SK-N-SH (cell line): ENCODE measurements at regions not wholly inside any gene's neighbourhood (a gene's known extent, or its start where the extent isn't known, plus 50 kb on each side); places are given as distances from the start of the nearest gene placed in this dataset.

Experiments
- CTCF ChIA-PET: fragments of 300-600, 350-600 bp; formaldehyde crosslinking; extraction: SDS; loops from one replicate; lab custom pipeline; 2021; lab: Yijun Ruan, JAX
- POLR2A ChIA-PET: fragments of 350-600 bp; sonication (Branson Sonifier 250); formaldehyde crosslinking; extraction: SDS; loops from one replicate; lab custom pipeline; 2020; ENCODE audit warnings: antibody characterized with exemption, inconsistent platforms; lab: Yijun Ruan, JAX
- DNase-seq: peaks from one replicate; pipeline ENCODE4 v3.0.0; 2012
- H2AFZ ChIP-seq: fragments of 200-600 bp; sonication (generic); 2 replicates; pipeline ENCODE4 v1.8.1; 2016; ENCODE audit warnings: antibody characterized with exemption, mild to moderate bottlenecking, low read depth
- H3F3A ChIP-seq: fragments of 200-600 bp; sonication (generic); replicated peaks from 2 replicates; pipeline ENCODE3; 2016; ENCODE audit warnings: antibody characterized with exemption, mild to moderate bottlenecking; ENCODE audit not compliant: insufficient read depth
- H3K27ac ChIP-seq, 2 experiments: fragments of 200-500 bp in 1 of 2; fragments of 200-600 bp in 1 of 2; sonication (Bioruptor generic) in 1 of 2; sonication (generic), shearing (Covaris generic) in 1 of 2; 2 replicates each; pipeline versions ENCODE4 v1.5.1 to v1.6.1; 2014 to 2016; ENCODE audit warnings: low read depth in 2 of 2, inconsistent platforms in 1 of 2, low read length in 1 of 2, mild to moderate bottlenecking in 1 of 2, mixed read lengths in 1 of 2
- H3K27me3 ChIP-seq: fragments of 200-600 bp; sonication (generic), shearing (Covaris generic); 2 replicates; pipeline ENCODE4 v1.6.1; 2016; ENCODE audit warnings: mixed run types; ENCODE audit not compliant: insufficient read depth
- H3K36me3 ChIP-seq, 2 experiments: fragments of 200-500 bp in 1 of 2; fragments of 200-600 bp in 1 of 2; sonication (Bioruptor generic) in 1 of 2; sonication (generic) in 1 of 2; replicated peaks in 1 of 2; 2 replicates each; pipeline versions ENCODE3 to v1.5.1; 2014 to 2016; ENCODE audit warnings: low read length in 1 of 2, mild to moderate bottlenecking in 1 of 2; ENCODE audit not compliant: insufficient read depth in 2 of 2, control insufficient read depth in 1 of 2
- H3K4me1 ChIP-seq, 2 experiments: fragments of 200-500 bp in 1 of 2; fragments of 200-600 bp in 1 of 2; sonication (Bioruptor generic) in 1 of 2; sonication (generic), shearing (Covaris generic) in 1 of 2; 2 replicates each; pipeline versions ENCODE4 v1.5.1 to v1.6.1; 2014 to 2016; ENCODE audit warnings: low read depth in 1 of 2, low read length in 1 of 2, mixed run types in 1 of 2; ENCODE audit not compliant: insufficient read depth in 2 of 2, control insufficient read depth in 1 of 2
- H3K4me2 ChIP-seq: fragments of 200-600 bp; sonication (generic), shearing (Covaris generic); 2 replicates; pipeline ENCODE4 v1.6.1; 2017; ENCODE audit warnings: mixed run types
- H3K4me3 ChIP-seq, 2 experiments: fragments of 200-500 bp in 1 of 2; fragments of 200-600 bp in 1 of 2; sonication (Bioruptor generic) in 1 of 2; sonication (generic), shearing (Covaris generic) in 1 of 2; 2 replicates each; pipeline versions ENCODE4 v1.5.1 to v1.8.1; 2014 to 2016; ENCODE audit warnings: low read depth in 2 of 2, inconsistent platforms in 1 of 2, low read length in 1 of 2, mild to moderate bottlenecking in 1 of 2, mixed read lengths in 1 of 2, moderate library complexity in 1 of 2
- H3K79me2 ChIP-seq: fragments of 200-600 bp; sonication (generic); 2 replicates; pipeline ENCODE4 v1.8.1; 2017; ENCODE audit warnings: mild to moderate bottlenecking; ENCODE audit not compliant: insufficient read depth
- H3K9ac ChIP-seq: fragments of 200-600 bp; sonication (generic); 2 replicates; pipeline ENCODE4 v1.6.1; 2017; ENCODE audit warnings: mixed run types
- H3K9me2 ChIP-seq: fragments of 200-600 bp; sonication (generic); 2 replicates; pipeline ENCODE4 v1.6.1; 2017; ENCODE audit warnings: mixed run types
- H3K9me3 ChIP-seq: fragments of 200-600 bp; sonication (generic); 2 replicates; pipeline ENCODE4 v1.6.1; 2017; ENCODE audit warnings: mixed run types, mild to moderate bottlenecking, moderate library complexity
- H4K20me1 ChIP-seq: fragments of 200-600 bp; sonication (generic); 2 replicates; pipeline ENCODE4 v1.6.1; 2017; ENCODE audit warnings: mild to moderate bottlenecking, mixed run types; ENCODE audit not compliant: insufficient read depth
- CTCF ChIP-seq: fragments of 200-600 bp; sonication (generic); IDR thresholded peaks from 2 replicates; pipeline ENCODE4 v1.6.1; 2017; ENCODE audit warnings: antibody characterized with exemption, mild to moderate bottlenecking, moderate library complexity
- ELF1 ChIP-seq: IDR thresholded peaks from 2 replicates; pipeline ENCODE4 v1.4.0; 2012
- EP300 ChIP-seq, 2 experiments: IDR thresholded peaks; 2 replicates each; pipeline versions ENCODE4 v1.4.0 to v1.6.1; 2012; ENCODE audit warnings: borderline replicate concordance in 1 of 2, low read depth in 1 of 2, low read length in 1 of 2
- EZH2phosphoT487 ChIP-seq: fragments of 200-600 bp; sonication (generic); IDR thresholded peaks from 2 replicates; pipeline ENCODE4 v1.6.1; 2017; ENCODE audit warnings: low read depth, mixed run types, mild to moderate bottlenecking, antibody characterized with exemption, moderate library complexity, borderline replicate concordance
- FOSL2 ChIP-seq: IDR thresholded peaks from 2 replicates; pipeline ENCODE4 v1.4.0; 2012; ENCODE audit warnings: low read depth, mild to moderate bottlenecking, moderate library complexity, borderline replicate concordance
- FOXJ3 ChIP-seq: sonication (generic); formaldehyde crosslinking; IDR thresholded peaks from 2 replicates; pipeline ENCODE4 v1.5.1; 2020; ENCODE audit warnings: mild to moderate bottlenecking, missing genetic modification reagents
- GATA2 ChIP-seq: sonication (generic); formaldehyde crosslinking; IDR thresholded peaks from 2 replicates; pipeline ENCODE4 v1.5.0; 2020; ENCODE audit warnings: mild to moderate bottlenecking, missing genetic modification reagents
- MAX ChIP-seq: IDR thresholded peaks from 2 replicates; pipeline ENCODE4 v1.4.0; 2012; ENCODE audit warnings: low read depth
- MEF2A ChIP-seq: IDR thresholded peaks from 2 replicates; pipeline ENCODE4 v1.4.0; 2012; ENCODE audit warnings: low read depth, borderline replicate concordance
- MXI1 ChIP-seq: IDR thresholded peaks from 2 replicates; pipeline ENCODE4 v1.6.1; 2012; ENCODE audit warnings: mild to moderate bottlenecking, low read depth, low read length, improper control_type of control experiment
- NRF1 ChIP-seq: IDR thresholded peaks from 2 replicates; pipeline ENCODE4 v1.6.1; 2012; ENCODE audit warnings: low read depth, mild to moderate bottlenecking, low read length
- PBX3 ChIP-seq: IDR thresholded peaks from 2 replicates; pipeline ENCODE4; 2012
- REST ChIP-seq: IDR thresholded peaks from 2 replicates; pipeline ENCODE4 v1.6.1; 2012; ENCODE audit warnings: mild to moderate bottlenecking, low read depth, low read length, moderate library complexity
- RFX5 ChIP-seq: IDR thresholded peaks from 2 replicates; pipeline ENCODE4 v1.6.1; 2012; ENCODE audit warnings: mild to moderate bottlenecking, improper control_type of control experiment, low read length
- RXRA ChIP-seq: IDR thresholded peaks from 2 replicates; pipeline ENCODE4 v1.4.0; 2012; ENCODE audit warnings: low read depth, mild to moderate bottlenecking, borderline replicate concordance
- SIN3A ChIP-seq: IDR thresholded peaks from 2 replicates; pipeline ENCODE4 v1.6.1; 2012; ENCODE audit warnings: low read depth, mild to moderate bottlenecking, low read length, moderate library complexity, borderline replicate concordance
- TCF12 ChIP-seq: IDR thresholded peaks from 2 replicates; pipeline ENCODE4 v1.4.0; 2012
- TEAD4 ChIP-seq: IDR thresholded peaks from 2 replicates; pipeline ENCODE4 v1.4.0; 2012; ENCODE audit warnings: mild to moderate bottlenecking, borderline replicate concordance; ENCODE audit not compliant: insufficient read depth
- USF2 ChIP-seq: fragments of 150-350 bp; IDR thresholded peaks from 2 replicates; pipeline ENCODE4 v1.6.1; 2017; ENCODE audit warnings: antibody characterized with exemption, low read length, low read depth, borderline replicate concordance
- ZBTB33 ChIP-seq: IDR thresholded peaks from 2 replicates; pipeline ENCODE4 v1.4.0; 2012; ENCODE audit warnings: low read depth, borderline replicate concordance
- WGBS: methylation state at CpG from one replicate; pipeline ENCODE4 v1.1.6; 2017; ENCODE audit warnings: low lambda C conversion rate; 5-methylcytosine and 5-hydroxymethylcytosine counted together

- no peak for DNase-seq
- H2AFZ ChIP-seq = no peak overlapping the region
- no peaks in the 10 kb centered on the region; the same call in 1 of the 2 replicates for H3K9me3 ChIP-seq
- H4K20me1 ChIP-seq = no peaks in the 10 kb centered on the region
- no peak overlapping the region for H3K9ac ChIP-seq
- no peaks in the 10 kb centered on the region for H3F3A ChIP-seq
- H3K9me2 ChIP-seq = no peaks in the 10 kb centered on the region
- CTCF ChIA-PET = no interaction called here
- no peaks in the 10 kb centered on the region for H3K27me3 ChIP-seq
- no peak overlapping the region for H3K27ac ChIP-seq
- H3K4me1 ChIP-seq = no peaks in the 10 kb centered on the region
- H3K4me3 ChIP-seq = no peak overlapping the region
- WGBS = 2% methylated on average over 3 of the region's 3 CpGs
- POLR2A ChIA-PET = no interaction called here
- TF ChIP-seq GATA2 (CRISPR knock-in tag) (no peak), SIN3A (no peak), ELF1 (no peak), USF2 (no peak), RFX5 (no peak), RXRA (no peak), TEAD4 (no peak), MEF2A (no peak), EZH2phosphoT487 (no peak), MAX (no peak), TCF12 (no peak), ZBTB33 (no peak), REST (no peak), FOSL2 (no peak), NRF1 (no peak), MXI1 (no peak), PBX3 (no peak), EP300 (IDR thresholded peaks at IDR 0.05; ENCODE audit: borderline replicate concordance in 1 of 2, low read depth in 1 of 2, low read length in 1 of 2) (no peak), FOXJ3 (CRISPR knock-in tag) (no peak), CTCF (no peak)
- no peak overlapping the region for H3K4me2 ChIP-seq
- H3K79me2 ChIP-seq = no peaks in the 10 kb centered on the region
- H3K36me3 ChIP-seq = no peaks in the 10 kb centered on the region
Observed at GRCh38 chrX:122790376-122791095, 393.5 kb upstream of the GRIA3 start.
